Mucosa of rectum (tissue), 2 donors: ENCODE measurements at regions not wholly inside any gene's neighbourhood (a gene's known extent, or its start where the extent isn't known, plus 50 kb on each side); places are given as distances from the start of the nearest gene placed in this dataset.

ENCODE experiments used
- H3K27ac ChIP-seq, 2 donors: one replicate each; pipeline ENCODE4 v1.7.0; 2013; ENCODE audit warnings: inconsistent platforms in 2 of 2, low read depth in 2 of 2, low read length in 2 of 2
- H3K27me3 ChIP-seq, 2 donors: one replicate each; pipeline ENCODE4 v1.7.0; 2013; ENCODE audit warnings: low read length in 2 of 2; ENCODE audit not compliant: control insufficient read depth in 2 of 2, insufficient read depth in 2 of 2
- H3K36me3 ChIP-seq, 2 donors: one replicate each; pipeline ENCODE4 v1.7.0; 2013; ENCODE audit warnings: low read length in 2 of 2; ENCODE audit not compliant: control insufficient read depth in 2 of 2, insufficient read depth in 2 of 2
- H3K4me1 ChIP-seq, 2 donors: one replicate each; pipeline ENCODE4 v1.7.0; 2013; ENCODE audit warnings: low read length in 2 of 2, mild to moderate bottlenecking in 1 of 2; ENCODE audit not compliant: control insufficient read depth in 2 of 2, insufficient read depth in 2 of 2
- H3K4me3 ChIP-seq, 2 donors: one replicate each; pipeline ENCODE4 v1.7.0; 2013; ENCODE audit warnings: low read length in 2 of 2
- H3K9ac ChIP-seq, 2 donors: one replicate each; pipeline ENCODE4 v1.7.0; 2013; ENCODE audit warnings: low read length in 2 of 2, low read depth in 1 of 2, mild to moderate bottlenecking in 1 of 2
- H3K9me3 ChIP-seq, 2 donors: one replicate each; pipeline ENCODE4 v1.7.0; 2013; ENCODE audit warnings: low read length in 2 of 2; ENCODE audit not compliant: control insufficient read depth in 2 of 2
- donor health status: healthy.
- donor health status: Normal muscosa, but diverticular disease.

- no peaks in the 10 kb centered on the region for H3K9me3 ChIP-seq
- H3K4me1 ChIP-seq: peaks cover 0 to 2% of the 10 kb centered on the region in 2 donors
- no peaks in the 10 kb centered on the region for H3K36me3 ChIP-seq
- H3K27me3 ChIP-seq: no peaks in the 10 kb centered on the region
- no peak overlapping the region for H3K4me3 ChIP-seq
- no peak overlapping the region for H3K27ac ChIP-seq
- H3K9ac ChIP-seq: no peak overlapping the region
These were observed 182.2 kb upstream of the NUDT4 start for GRCh38 chr12:93195511-93195910.

- H3K27me3 ChIP-seq: no peaks in the 10 kb centered on the region
- peaks cover 0 to 2% of the 10 kb centered on the region in 2 donors for H3K4me1 ChIP-seq
- no peaks in the 10 kb centered on the region for H3K9me3 ChIP-seq
- no peak overlapping the region for H3K9ac ChIP-seq
- H3K27ac ChIP-seq: no peak overlapping the region
- H3K36me3 ChIP-seq: no peaks in the 10 kb centered on the region
- H3K4me3 ChIP-seq: no peak overlapping the region
These were observed 180.6 kb upstream of the NUDT4 start for GRCh38 chr12:93197067-93197593.

- Histone ChIP-seq H3K9me3 (no peaks in the 10 kb centered on the region), H3K36me3 (no peaks in the 10 kb centered on the region), H3K27ac (no peak overlapping the region), H3K9ac (no peak overlapping the region), H3K4me1 (peaks cover 0 to 2% of the 10 kb centered on the region in 2 donors), H3K4me3 (no peak overlapping the region), H3K27me3 (no peaks in the 10 kb centered on the region)
These were observed 179.6 kb upstream of the NUDT4 start for GRCh38 chr12:93198086-93198485.

- no peak overlapping the region for H3K4me3 ChIP-seq
- H3K9ac ChIP-seq: no peak overlapping the region
- H3K4me1 ChIP-seq: peaks cover 0 to 2% of the 10 kb centered on the region in 2 donors
- no peak overlapping the region for H3K27ac ChIP-seq
- no peaks in the 10 kb centered on the region for H3K27me3 ChIP-seq
- no peaks in the 10 kb centered on the region for H3K9me3 ChIP-seq
- H3K36me3 ChIP-seq: no peaks in the 10 kb centered on the region
These were observed 177.9 kb upstream of the NUDT4 start for GRCh38 chr12:93199831-93200236.

- Histone ChIP-seq H3K36me3 (no peaks in the 10 kb centered on the region), H3K27me3 (no peaks in the 10 kb centered on the region), H3K4me3 (no peak overlapping the region), H3K4me1 (peaks cover 0 to 2% of the 10 kb centered on the region in 2 donors), H3K27ac (no peak overlapping the region), H3K9me3 (no peaks in the 10 kb centered on the region), H3K9ac (no peak overlapping the region)
These were observed 177.3 kb upstream of the NUDT4 start for GRCh38 chr12:93200291-93200917.

- H3K4me3 ChIP-seq: no peak overlapping the region
These were observed 175.7 kb upstream of the NUDT4 start for GRCh38 chr12:93201990-93202389.

GRCh38 chr12:93202688-93203087 lies 175.0 kb upstream of the NUDT4 start:
- Histone ChIP-seq H3K4me3 (no peak overlapping the region), H3K36me3 (no peaks in the 10 kb centered on the region), H3K27ac (no peak overlapping the region), H3K27me3 (no peaks in the 10 kb centered on the region), H3K9ac (no peak overlapping the region), H3K9me3 (no peaks in the 10 kb centered on the region), H3K4me1 (no peaks in the 10 kb centered on the region)

More at GRCh38 chr12:93201990-93202389, 175.7 kb upstream of the NUDT4 start:
- Histone ChIP-seq H3K4me1 (peaks cover 0 to 2% of the 10 kb centered on the region in 2 donors), H3K27ac (no peak overlapping the region), H3K9ac (no peak overlapping the region), H3K36me3 (no peaks in the 10 kb centered on the region), H3K27me3 (no peaks in the 10 kb centered on the region), H3K9me3 (no peaks in the 10 kb centered on the region)

GRCh38 chr12:93203361-93203760 lies 174.4 kb upstream of the NUDT4 start:
- Histone ChIP-seq H3K27me3 (no peaks in the 10 kb centered on the region), H3K4me1 (no peaks in the 10 kb centered on the region), H3K9me3 (no peaks in the 10 kb centered on the region), H3K9ac (no peak overlapping the region), H3K36me3 (no peaks in the 10 kb centered on the region), H3K27ac (no peak overlapping the region), H3K4me3 (no peak overlapping the region)

GRCh38 chr12:93204896-93205295 lies 172.8 kb upstream of the NUDT4 start:
- no peak overlapping the region for H3K9ac ChIP-seq
- no peaks in the 10 kb centered on the region for H3K4me1 ChIP-seq
- no peaks in the 10 kb centered on the region for H3K9me3 ChIP-seq
- H3K36me3 ChIP-seq: no peaks in the 10 kb centered on the region
- H3K27ac ChIP-seq: no peak overlapping the region
- H3K4me3 ChIP-seq: no peak overlapping the region
- no peaks in the 10 kb centered on the region for H3K27me3 ChIP-seq

- Histone ChIP-seq H3K4me3 (no peak overlapping the region), H3K4me1 (no peaks in the 10 kb centered on the region), H3K27ac (no peak overlapping the region), H3K36me3 (no peaks in the 10 kb centered on the region), H3K9ac (no peak overlapping the region), H3K9me3 (no peaks in the 10 kb centered on the region), H3K27me3 (no peaks in the 10 kb centered on the region)
These were observed 172.4 kb upstream of the NUDT4 start for GRCh38 chr12:93205361-93205760.
